H9 (cell line): ENCODE measurements at regions not wholly inside any gene's neighbourhood (a gene's known extent, or its start where the extent isn't known, plus 50 kb on each side); places are given as distances from the start of the nearest gene placed in this dataset.

Experiments used
- DNase-seq: peaks from one replicate; pipeline ENCODE4 v3.0.0-alpha.2; 2017
- H2AFZ ChIP-seq: one replicate; pipeline ENCODE4 v1.6.1; 2013; ENCODE audit warnings: mild to moderate bottlenecking, low read length, control low read depth, moderate library complexity
- H2AK5ac ChIP-seq: 2 replicates; pipeline ENCODE4 v1.6.1; 2013; ENCODE audit warnings: low read length, control low read depth, mixed read lengths; ENCODE audit not compliant: insufficient read length
- H2BK120ac ChIP-seq: one replicate; pipeline ENCODE4 v1.6.1; 2013; ENCODE audit warnings: low read depth, mild to moderate bottlenecking, low read length, control low read depth, inconsistent platforms; ENCODE audit not compliant: poor library complexity, severe bottlenecking
- H2BK12ac ChIP-seq: 2 replicates; pipeline ENCODE4 v1.6.1; 2013; ENCODE audit warnings: low read length, control low read depth, mixed read lengths, low read depth; ENCODE audit not compliant: insufficient read length
- H2BK15ac ChIP-seq: 2 replicates; pipeline ENCODE4 v1.6.1; 2013; ENCODE audit warnings: low read depth, low read length, control low read depth
- H2BK20ac ChIP-seq: one replicate; pipeline ENCODE4 v1.6.1; 2013; ENCODE audit warnings: low read depth, mild to moderate bottlenecking, low read length, control low read depth, inconsistent platforms; ENCODE audit not compliant: poor library complexity, severe bottlenecking
- H2BK5ac ChIP-seq: 2 replicates; pipeline ENCODE4 v1.6.1; 2013; ENCODE audit warnings: low read length, control low read depth, mixed read lengths; ENCODE audit not compliant: insufficient read length
- H3K14ac ChIP-seq: 2 replicates; pipeline ENCODE4 v1.6.1; 2013; ENCODE audit warnings: low read length, control low read depth; ENCODE audit not compliant: insufficient read depth
- H3K18ac ChIP-seq: 2 replicates; pipeline ENCODE4 v1.6.1; 2013; ENCODE audit warnings: low read depth, mild to moderate bottlenecking, mixed read lengths, low read length, control low read depth; ENCODE audit not compliant: insufficient read length
- H3K23ac ChIP-seq: 2 replicates; pipeline ENCODE4 v1.6.1; 2013; ENCODE audit warnings: low read length, control low read depth, mixed read lengths, low read depth; ENCODE audit not compliant: insufficient read length
- H3K23me2 ChIP-seq: 2 replicates; pipeline ENCODE4 v1.6.1; 2013; ENCODE audit warnings: low read depth, mild to moderate bottlenecking, mixed read lengths, low read length, control low read depth; ENCODE audit not compliant: insufficient read length, poor library complexity, severe bottlenecking
- H3K27ac ChIP-seq: 2 replicates; pipeline ENCODE4 v1.5.1; 2013; ENCODE audit warnings: low read length, control low read depth, mixed read lengths, low read depth; ENCODE audit not compliant: insufficient read length
- H3K27me3 ChIP-seq: 2 replicates; pipeline ENCODE4 v1.6.1; 2013; ENCODE audit warnings: low read length, control low read depth, inconsistent platforms; ENCODE audit not compliant: insufficient read depth
- H3K4ac ChIP-seq: 2 replicates; pipeline ENCODE4 v1.6.1; 2013; ENCODE audit warnings: low read depth, mild to moderate bottlenecking, control low read depth, inconsistent platforms, low read length, moderate library complexity
- H3K4me1 ChIP-seq: 2 replicates; pipeline ENCODE4 v1.6.1; 2013; ENCODE audit warnings: low read length, control low read depth, inconsistent platforms; ENCODE audit not compliant: insufficient read depth
- H3K4me2 ChIP-seq: 2 replicates; pipeline ENCODE4 v1.6.1; 2013; ENCODE audit warnings: low read length, control low read depth, mixed read lengths; ENCODE audit not compliant: insufficient read length, insufficient read depth
- H3K56ac ChIP-seq: 2 replicates; pipeline ENCODE4 v1.6.1; 2013; ENCODE audit warnings: low read depth, mild to moderate bottlenecking, mixed read lengths, low read length, control low read depth; ENCODE audit not compliant: insufficient read length
- H3K79me1 ChIP-seq: 2 replicates; pipeline ENCODE4 v1.6.1; 2013; ENCODE audit warnings: low read depth, mild to moderate bottlenecking, moderate library complexity, low read length, control low read depth, inconsistent platforms; ENCODE audit not compliant: insufficient read depth, poor library complexity, severe bottlenecking
- H3K79me2 ChIP-seq: 2 replicates; pipeline ENCODE4 v1.6.1; 2013; ENCODE audit warnings: low read length, control low read depth, inconsistent platforms; ENCODE audit not compliant: insufficient read depth
- H3K9ac ChIP-seq: 2 replicates; pipeline ENCODE4 v1.6.1; 2013; ENCODE audit warnings: low read length, control low read depth, mixed read lengths; ENCODE audit not compliant: insufficient read length; ENCODE audit errors: extremely low read depth
- H3K9me3 ChIP-seq: one replicate; pipeline ENCODE4 v1.6.1; 2013; ENCODE audit warnings: low read depth, low read length, inconsistent platforms; ENCODE audit not compliant: control insufficient read depth
- H3T11ph ChIP-seq: one replicate; pipeline ENCODE4 v1.6.1; 2013; ENCODE audit warnings: mild to moderate bottlenecking, low read length, control low read depth, inconsistent platforms
- H4K20me1 ChIP-seq: one replicate; pipeline ENCODE4 v1.6.1; 2013; ENCODE audit not compliant: control insufficient read depth, insufficient read length, insufficient read depth
- H4K5ac ChIP-seq: 2 replicates; pipeline ENCODE4 v1.6.1; 2013; ENCODE audit warnings: low read depth, mild to moderate bottlenecking, mixed read lengths, low read length, control low read depth; ENCODE audit not compliant: insufficient read length
- H4K8ac ChIP-seq: replicated peaks from 2 replicates; pipeline ENCODE4 v1.6.1; 2013; ENCODE audit warnings: low read length, control low read depth, mixed read lengths, low read depth; ENCODE audit not compliant: insufficient read length
- H4K91ac ChIP-seq: 2 replicates; pipeline ENCODE4 v1.6.1; 2013; ENCODE audit warnings: low read depth, mild to moderate bottlenecking, moderate library complexity, mixed read lengths, low read length, control low read depth; ENCODE audit not compliant: insufficient read length
- H3K27ac Mint-ChIP-seq, 3 experiments: 2 replicates in 2 of 3; 3 replicates in 1 of 3; pipeline ENCODE4 v1.8.0; 2020 to 2021; ENCODE audit warnings: mixed read lengths in 3 of 3, mild to moderate bottlenecking in 1 of 3, moderate library complexity in 1 of 3
- H3K27me3 Mint-ChIP-seq: 2 replicates; pipeline ENCODE4 v1.8.0; 2021; ENCODE audit warnings: low read depth, mild to moderate bottlenecking, moderate library complexity, mixed read lengths
- H3K36me3 Mint-ChIP-seq, 3 experiments: 2 replicates in 2 of 3; 3 replicates in 1 of 3; pipeline ENCODE4 v1.8.0; 2020 to 2021; ENCODE audit warnings: low read depth in 3 of 3, mixed read lengths in 3 of 3; ENCODE audit not compliant: insufficient read depth in 1 of 3
- H3K4me1 Mint-ChIP-seq, 2 experiments: 2 replicates each; pipeline ENCODE4 v1.8.0; 2020; ENCODE audit warnings: mixed read lengths in 2 of 2
- H3K4me3 Mint-ChIP-seq, 2 experiments: 2 replicates in 1 of 2; 3 replicates in 1 of 2; pipeline ENCODE4 v1.8.0; 2020 to 2021; ENCODE audit warnings: mild to moderate bottlenecking in 2 of 2, mixed read lengths in 2 of 2, moderate library complexity in 1 of 2
- H3K9me3 Mint-ChIP-seq, 2 experiments: 2 replicates in 1 of 2; 3 replicates in 1 of 2; pipeline ENCODE4 v1.8.0; 2020; ENCODE audit warnings: mild to moderate bottlenecking in 2 of 2, mixed read lengths in 2 of 2, moderate library complexity in 1 of 2
- WGBS: extraction: QIAGEN DNeasy Blood & Tissue Kit; methylation state at CpG from one replicate; pipeline ENCODE4 v1.1.7; 2013; ENCODE audit warnings: missing lambda C conversion rate, low lambda C conversion rate, mixed read lengths; ENCODE audit not compliant: insufficient read length; ENCODE audit errors: extremely low coverage; 5-methylcytosine and 5-hydroxymethylcytosine counted together
- TF ChIP-seq, protein P1 (sequence below): fragments of 200-600 bp; sonication (generic); conservative IDR thresholded peaks from 3 replicates; pipeline ENCODE4 v1.8.0; 2021; ENCODE audit warnings: antibody characterized with exemption, mild to moderate bottlenecking

DNA sequence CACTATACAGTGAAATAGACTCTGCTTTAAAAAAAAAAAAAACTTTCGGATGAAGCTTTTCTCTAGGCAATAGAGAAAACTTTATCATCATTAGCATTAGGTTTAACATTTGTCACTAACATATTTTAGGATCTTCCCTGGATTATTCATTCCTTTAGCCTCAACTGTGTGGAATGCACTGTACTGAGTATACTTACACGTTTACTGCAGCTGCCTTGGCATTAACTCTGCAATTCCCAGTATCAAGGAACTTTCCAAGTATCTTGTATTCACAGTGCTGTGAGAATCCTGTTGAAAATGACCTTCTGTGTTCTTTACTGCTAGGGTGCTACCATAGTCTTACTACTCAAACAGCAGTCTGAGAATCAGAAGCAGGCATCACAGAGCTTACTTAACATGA lies 328.2 kb upstream of the COL3A1 start:
- H3K4me1 ChIP-seq, result no peaks in the 10 kb centered on the region
- H4K91ac ChIP-seq, result no peak overlapping the region
- no peak overlapping the region for H3K4me3 Mint-ChIP-seq
- no peak overlapping the region for H2AFZ ChIP-seq
- no peak overlapping the region for H2BK15ac ChIP-seq
- no peak overlapping the region for H2BK120ac ChIP-seq
- no peak overlapping the region for H2BK5ac ChIP-seq
- no peak overlapping the region for H3K14ac ChIP-seq
- TF ChIP-seq, protein P1, sequence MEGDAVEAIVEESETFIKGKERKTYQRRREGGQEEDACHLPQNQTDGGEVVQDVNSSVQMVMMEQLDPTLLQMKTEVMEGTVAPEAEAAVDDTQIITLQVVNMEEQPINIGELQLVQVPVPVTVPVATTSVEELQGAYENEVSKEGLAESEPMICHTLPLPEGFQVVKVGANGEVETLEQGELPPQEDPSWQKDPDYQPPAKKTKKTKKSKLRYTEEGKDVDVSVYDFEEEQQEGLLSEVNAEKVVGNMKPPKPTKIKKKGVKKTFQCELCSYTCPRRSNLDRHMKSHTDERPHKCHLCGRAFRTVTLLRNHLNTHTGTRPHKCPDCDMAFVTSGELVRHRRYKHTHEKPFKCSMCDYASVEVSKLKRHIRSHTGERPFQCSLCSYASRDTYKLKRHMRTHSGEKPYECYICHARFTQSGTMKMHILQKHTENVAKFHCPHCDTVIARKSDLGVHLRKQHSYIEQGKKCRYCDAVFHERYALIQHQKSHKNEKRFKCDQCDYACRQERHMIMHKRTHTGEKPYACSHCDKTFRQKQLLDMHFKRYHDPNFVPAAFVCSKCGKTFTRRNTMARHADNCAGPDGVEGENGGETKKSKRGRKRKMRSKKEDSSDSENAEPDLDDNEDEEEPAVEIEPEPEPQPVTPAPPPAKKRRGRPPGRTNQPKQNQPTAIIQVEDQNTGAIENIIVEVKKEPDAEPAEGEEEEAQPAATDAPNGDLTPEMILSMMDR, result no peak
- no peaks in the 10 kb centered on the region for H3K23me2 ChIP-seq
- H3K4ac ChIP-seq, result no peak overlapping the region
- no peak overlapping the region for H2AK5ac ChIP-seq
- H3K9me3 Mint-ChIP-seq, result no peaks in the 10 kb centered on the region
- H3K27ac ChIP-seq, result no peak overlapping the region
- H3K9ac ChIP-seq, result no peak overlapping the region
- H3K9me3 ChIP-seq, result no peaks in the 10 kb centered on the region
- no peak overlapping the region for H3T11ph ChIP-seq
- H3K27me3 ChIP-seq, result no peaks in the 10 kb centered on the region
- no peak overlapping the region for H3K27ac Mint-ChIP-seq
- no peak overlapping the region for H3K18ac ChIP-seq
- no peaks in the 10 kb centered on the region for H3K79me2 ChIP-seq
- no peak overlapping the region for H2BK20ac ChIP-seq
- no peak overlapping the region for H3K23ac ChIP-seq
- H3K27me3 Mint-ChIP-seq, result no peaks in the 10 kb centered on the region
- no peak overlapping the region for H2BK12ac ChIP-seq
- H3K56ac ChIP-seq, result no peak overlapping the region
- no peaks in the 10 kb centered on the region for H3K79me1 ChIP-seq
- no CpG with 5 or more reads among the region's 2 CpGs for WGBS
- H4K8ac ChIP-seq, result no peak overlapping the region
- H3K36me3 Mint-ChIP-seq, result no peaks in the 10 kb centered on the region; a peak in 1 of 7 replicates
- no peaks in the 10 kb centered on the region for H4K20me1 ChIP-seq
- no peak for DNase-seq
- no peak overlapping the region for H4K5ac ChIP-seq
- H3K4me1 Mint-ChIP-seq, result no peaks in the 10 kb centered on the region
- H3K4me2 ChIP-seq, result no peak overlapping the region
